ENCODE measurements at regions not wholly inside any gene's neighbourhood (a gene's known extent, or its start where the extent isn't known, plus 50 kb on each side); places are given as distances from the start of the nearest gene placed in this dataset.

DNA sequence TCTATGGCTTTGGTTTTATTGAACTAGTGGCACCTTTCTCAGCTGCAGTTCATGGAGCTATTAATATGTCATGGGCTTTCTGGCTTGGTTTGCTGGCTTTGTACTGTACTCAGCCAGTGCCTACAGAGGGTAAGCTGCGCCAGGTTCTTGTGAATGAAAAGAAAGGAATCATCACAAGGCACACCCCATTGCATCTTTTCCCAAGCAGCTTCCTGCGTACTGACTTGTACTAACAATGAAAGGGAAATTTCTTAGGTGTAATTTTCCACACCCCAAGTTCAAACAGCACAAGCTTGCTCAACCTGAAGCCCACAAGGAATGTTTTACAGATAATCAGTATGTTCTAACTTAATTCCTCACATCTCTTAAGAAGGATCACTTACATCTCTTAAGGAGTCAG lies 78.0 kb upstream of the TNFSF18 start:
- TF ChIP-seq EZH2 (IDR thresholded peaks at IDR 0.05; ENCODE audit: low read depth, low read length, severe bottlenecking) (no peak), CTBP2 (IDR thresholded peaks at IDR 0.05; ENCODE audit: borderline replicate concordance, insufficient read depth, insufficient read length, low read length) (no peak), GABPA (IDR thresholded peaks at IDR 0.05; ENCODE audit: borderline replicate concordance, insufficient read depth, low read length) (no peak), E2F6 (IDR thresholded peaks at IDR 0.05) (no peak), KDM4A (IDR thresholded peaks at IDR 0.05; ENCODE audit: low read depth, low read length, severe bottlenecking) (no peak), POLR2A (IDR thresholded peaks at IDR 0.05; ENCODE audit: control extremely low read depth in 1 of 2, low read depth in 2 of 2, low read length in 2 of 2) (no peak)
- TF ChIP-seq, protein P1, sequence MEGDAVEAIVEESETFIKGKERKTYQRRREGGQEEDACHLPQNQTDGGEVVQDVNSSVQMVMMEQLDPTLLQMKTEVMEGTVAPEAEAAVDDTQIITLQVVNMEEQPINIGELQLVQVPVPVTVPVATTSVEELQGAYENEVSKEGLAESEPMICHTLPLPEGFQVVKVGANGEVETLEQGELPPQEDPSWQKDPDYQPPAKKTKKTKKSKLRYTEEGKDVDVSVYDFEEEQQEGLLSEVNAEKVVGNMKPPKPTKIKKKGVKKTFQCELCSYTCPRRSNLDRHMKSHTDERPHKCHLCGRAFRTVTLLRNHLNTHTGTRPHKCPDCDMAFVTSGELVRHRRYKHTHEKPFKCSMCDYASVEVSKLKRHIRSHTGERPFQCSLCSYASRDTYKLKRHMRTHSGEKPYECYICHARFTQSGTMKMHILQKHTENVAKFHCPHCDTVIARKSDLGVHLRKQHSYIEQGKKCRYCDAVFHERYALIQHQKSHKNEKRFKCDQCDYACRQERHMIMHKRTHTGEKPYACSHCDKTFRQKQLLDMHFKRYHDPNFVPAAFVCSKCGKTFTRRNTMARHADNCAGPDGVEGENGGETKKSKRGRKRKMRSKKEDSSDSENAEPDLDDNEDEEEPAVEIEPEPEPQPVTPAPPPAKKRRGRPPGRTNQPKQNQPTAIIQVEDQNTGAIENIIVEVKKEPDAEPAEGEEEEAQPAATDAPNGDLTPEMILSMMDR (IDR thresholded peaks at IDR 0.05; ENCODE audit: control extremely low read depth in 1 of 3, insufficient read depth in 1 of 3, low read depth in 1 of 3, low read length in 3 of 3), result no peak
- Histone ChIP-seq H3K9me3 (ENCODE audit: insufficient read depth in 2 of 2, low read depth in 1 of 2, low read length in 1 of 2) (no peaks in the 10 kb centered on the region), H4K20me1 (replicated peaks in 1 of 2; ENCODE audit: control insufficient read depth in 1 of 2, insufficient read depth in 2 of 2, low read length in 2 of 2) (no peaks in the 10 kb centered on the region), H3K23ac (ENCODE audit: insufficient read length) (no peak overlapping the region), H2BK5ac (ENCODE audit: low read depth, low read length) (no peak overlapping the region), H4K5ac (ENCODE audit: insufficient read length, low read depth, low read length) (no peak overlapping the region), H3K27ac (ENCODE audit: low read depth, low read length) (no peak overlapping the region), H2BK20ac (ENCODE audit: low read length) (no peak overlapping the region), H3K27me3 (replicated peaks in 1 of 4; ENCODE audit: control insufficient read depth in 3 of 4, extremely low read depth in 1 of 4, insufficient read depth in 3 of 4, low read length in 3 of 4) (no peaks in the 10 kb centered on the region), H3K4me1 (replicated peaks in 1 of 4; ENCODE audit: control insufficient read depth in 3 of 4, insufficient read depth in 4 of 4, low read length in 3 of 4) (no peaks in the 10 kb centered on the region), H3K79me2 (ENCODE audit: control insufficient read depth in 1 of 2, insufficient read depth in 2 of 2, low read length in 2 of 2) (no peaks in the 10 kb centered on the region), H4K8ac (ENCODE audit: extremely low read depth, insufficient read depth, low read length) (no peak overlapping the region), H3K56ac (replicated peaks; ENCODE audit: insufficient read length, low read depth, low read length) (no peak overlapping the region), H2BK120ac (replicated peaks; ENCODE audit: low read depth, low read length) (no peak overlapping the region), H3K9ac (replicated peaks in 1 of 4; ENCODE audit: extremely low read depth in 1 of 4, low read depth in 3 of 4, low read length in 3 of 4) (no peak overlapping the region), H3K36me3 (ENCODE audit: control insufficient read depth in 2 of 4, insufficient read depth in 4 of 4, low read length in 3 of 4) (no peaks in the 10 kb centered on the region), H3K4me3 (ENCODE audit: extremely low read depth in 1 of 4, insufficient read depth in 2 of 4, low read depth in 3 of 4, low read length in 4 of 4) (no peak overlapping the region), H2BK12ac (ENCODE audit: low read depth, low read length) (no peak overlapping the region), H3K79me1 (ENCODE audit: low read depth, low read length) (no peaks in the 10 kb centered on the region), H2BK15ac (ENCODE audit: low read length) (no peak overlapping the region), H3K4ac (replicated peaks; ENCODE audit: insufficient read length, low read depth, low read length) (no peak overlapping the region), H3K14ac (ENCODE audit: insufficient read length) (no peak overlapping the region), H3K4me2 (ENCODE audit: insufficient read depth in 1 of 2, low read depth in 2 of 2, low read length in 2 of 2) (no peak overlapping the region), H2AFZ (ENCODE audit: low read length) (no peak overlapping the region), H2AK5ac (ENCODE audit: low read depth, low read length) (no peak overlapping the region), H3K18ac (ENCODE audit: extremely low read depth, low read length) (no peak overlapping the region), H4K91ac (replicated peaks; ENCODE audit: insufficient read length, low read length) (no peak overlapping the region), H3K23me2 (ENCODE audit: low read depth, low read length) (peaks cover 2% of the 10 kb centered on the region; the same call in 1 of the 2 replicates)
- FAIRE-seq (no peak), DNase-seq (ENCODE audit: low read depth in 1 of 2, low spot score in 2 of 2) (no peak)
- WGBS, 2 experiments (ENCODE audit: extremely low coverage in 1 of 2, insufficient coverage in 1 of 2, insufficient read length in 1 of 2, insufficient replicate concordance in 2 of 2, low coverage in 1 of 2, low lambda C conversion rate in 2 of 2, missing lambda C conversion rate in 1 of 2), result 92% methylated on average over 2 of the region's 2 CpGs; no CpG with 5 or more reads in 1 of the 2 experiments
- POLR2A ChIA-PET (ENCODE audit: partially characterized antibody), result no interaction called here
- CTCF ChIA-PET (ENCODE audit: partially characterized antibody), result no interaction called here

Measured in H1 (cell line).